ENCODE measurements at regions not wholly inside any gene's neighbourhood (a gene's known extent, or its start where the extent isn't known, plus 50 kb on each side); places are given as distances from the start of the nearest gene placed in this dataset.

DNA sequence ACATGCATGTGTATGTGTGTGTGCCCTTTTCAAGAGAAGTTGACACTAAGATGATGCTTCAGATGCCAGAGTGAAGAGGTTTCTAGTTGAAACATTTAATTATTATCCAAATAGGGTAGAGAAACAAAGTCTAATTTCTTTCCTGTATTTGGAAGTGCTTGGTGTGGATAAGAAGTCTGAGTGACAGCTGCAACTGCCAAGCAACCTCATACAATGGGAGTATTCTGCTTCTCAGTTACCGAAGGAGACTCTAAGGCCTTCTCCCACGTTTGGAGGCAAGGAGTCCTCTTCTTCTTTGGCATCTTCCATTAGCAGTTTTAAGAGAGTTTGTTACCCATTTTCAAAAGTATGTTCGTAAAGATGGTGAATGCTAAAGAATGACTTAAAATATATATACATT lies 82.4 kb downstream of the HDGFL1 start:
- TF ChIP-seq EZH2 (IDR thresholded peaks at IDR 0.05) (no peak), POLR2AphosphoS5 (IDR thresholded peaks at IDR 0.05; ENCODE audit: borderline replicate concordance, low read depth, low read length) (no peak), FOXP2 (optimal IDR thresholded peaks at IDR 0.05; ENCODE audit: control extremely low read depth, extremely low read length, insufficient read depth) (no peak)
